ENCODE measurements at regions not wholly inside any gene's neighbourhood (a gene's known extent, or its start where the extent isn't known, plus 50 kb on each side); places are given as distances from the start of the nearest gene placed in this dataset.

DNA sequence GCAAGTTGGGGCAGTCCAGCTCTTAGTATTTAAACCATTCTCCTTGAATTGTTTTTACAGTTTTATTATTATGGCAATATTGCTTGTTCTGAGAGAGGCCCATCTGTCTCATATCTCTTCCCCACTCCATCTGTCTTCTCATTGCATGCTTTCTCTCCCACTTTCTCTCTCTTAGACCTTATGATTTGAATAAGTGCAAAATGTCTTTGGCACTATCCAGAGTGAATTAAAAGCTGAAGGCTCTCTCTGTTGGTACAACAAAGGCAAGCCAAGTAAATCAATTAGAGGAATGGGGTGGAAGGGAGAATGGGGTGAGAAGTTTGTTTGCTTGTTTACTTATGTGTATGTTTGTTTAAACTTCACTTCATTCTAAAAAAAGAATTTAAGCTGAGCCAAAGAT lies 195.3 kb upstream of the RFX3 start:
- TF ChIP-seq, protein P1, sequence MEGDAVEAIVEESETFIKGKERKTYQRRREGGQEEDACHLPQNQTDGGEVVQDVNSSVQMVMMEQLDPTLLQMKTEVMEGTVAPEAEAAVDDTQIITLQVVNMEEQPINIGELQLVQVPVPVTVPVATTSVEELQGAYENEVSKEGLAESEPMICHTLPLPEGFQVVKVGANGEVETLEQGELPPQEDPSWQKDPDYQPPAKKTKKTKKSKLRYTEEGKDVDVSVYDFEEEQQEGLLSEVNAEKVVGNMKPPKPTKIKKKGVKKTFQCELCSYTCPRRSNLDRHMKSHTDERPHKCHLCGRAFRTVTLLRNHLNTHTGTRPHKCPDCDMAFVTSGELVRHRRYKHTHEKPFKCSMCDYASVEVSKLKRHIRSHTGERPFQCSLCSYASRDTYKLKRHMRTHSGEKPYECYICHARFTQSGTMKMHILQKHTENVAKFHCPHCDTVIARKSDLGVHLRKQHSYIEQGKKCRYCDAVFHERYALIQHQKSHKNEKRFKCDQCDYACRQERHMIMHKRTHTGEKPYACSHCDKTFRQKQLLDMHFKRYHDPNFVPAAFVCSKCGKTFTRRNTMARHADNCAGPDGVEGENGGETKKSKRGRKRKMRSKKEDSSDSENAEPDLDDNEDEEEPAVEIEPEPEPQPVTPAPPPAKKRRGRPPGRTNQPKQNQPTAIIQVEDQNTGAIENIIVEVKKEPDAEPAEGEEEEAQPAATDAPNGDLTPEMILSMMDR (IDR thresholded peaks at IDR 0.05 in 2 of 3, conservative IDR thresholded peaks at IDR 0.05 in 1 of 3; ENCODE audit: borderline replicate concordance in 1 of 3, insufficient read depth in 1 of 3, low read depth in 2 of 3, low read length in 2 of 3): no peak
- no peak for TF ChIP-seq ZNF274 (IDR thresholded peaks at IDR 0.05; ENCODE audit: low read depth, low read length)
